HCT116 (cell line): ENCODE measurements at regions not wholly inside any gene's neighbourhood (a gene's known extent, or its start where the extent isn't known, plus 50 kb on each side); places are given as distances from the start of the nearest gene placed in this dataset.

Source experiments
- ATAC-seq: fragments of 200-7000 bp; cut with Tn5 transposase; 2 replicates; pipeline ENCODE4 v1.9.1; 2020; ENCODE audit warnings: mild to moderate bottlenecking, moderate library complexity
- BruUV-seq: library from RNA; stranded (reverse); fragments of 400-500 nt; replicated peaks from 2 replicates; lab custom pipeline; 2021; lab: Mats Ljungman, UMichigan
- CTCF ChIA-PET: fragments of 300-600 bp; sonication (Branson Sonifier 250); formaldehyde crosslinking; loops from one replicate; lab custom pipeline; 2021; ENCODE audit warnings: antibody characterized with exemption; lab: Charles Lee
- POLR2A ChIA-PET: fragments of 300-600, 350-600 bp; sonication (Branson Sonifier 250); formaldehyde crosslinking; loops from one replicate; lab custom pipeline; 2021; ENCODE audit warnings: antibody characterized with exemption; lab: Charles Lee
- RAD21 ChIA-PET, 2 experiments: fragments of 300-600 bp; sonication (Branson Sonifier 250); formaldehyde crosslinking; loops; one replicate each; lab custom pipeline; 2023; ENCODE audit warnings: low total read pairs in 2 of 2; ENCODE audit not compliant: uncharacterized antibody in 2 of 2, unreplicated experiment in 2 of 2, low non-redundant PET in 1 of 2; lab: Charles Lee
- DNase-seq: peaks from one replicate; pipeline ENCODE4 v3.0.0-alpha.2; 2010; ENCODE audit warnings: low read depth, low spot score
- H2AFZ ChIP-seq: fragments of 200-600 bp; shearing (Covaris generic), sonication (generic); 2 replicates; pipeline ENCODE4 v1.6.1; 2017; ENCODE audit warnings: low read depth, mixed run types, mixed read lengths, antibody characterized with exemption, low read length; ENCODE audit not compliant: poor library complexity, severe bottlenecking
- H3K27ac ChIP-seq: 2 replicates; pipeline ENCODE4 v1.5.1; 2012; ENCODE audit warnings: low read depth, low read length
- H3K27me3 ChIP-seq: fragments of 200-600 bp; sonication (generic); 2 replicates; pipeline ENCODE4 v1.6.1; 2016; ENCODE audit warnings: mixed run types, low read length, mixed read lengths; ENCODE audit not compliant: insufficient read depth
- H3K36me3 ChIP-seq, 2 experiments: fragments of 200-500 bp in 1 of 2; fragments of 200-600 bp in 1 of 2; sonication (Bioruptor generic) in 1 of 2; sonication (generic) in 1 of 2; 2 replicates each; pipeline versions ENCODE4 v1.5.1 to v1.6.1; 2014 to 2016; ENCODE audit warnings: low read length in 2 of 2, inconsistent platforms in 1 of 2, mixed read lengths in 1 of 2, mixed run types in 1 of 2; ENCODE audit not compliant: insufficient read depth in 2 of 2, control insufficient read depth in 1 of 2
- H3K4me1 ChIP-seq, 2 experiments: fragments of 200-600 bp in 1 of 2; sonication (generic) in 1 of 2; 2 replicates each; pipeline versions ENCODE4 v1.5.1 to v1.6.1; 2012 to 2017; ENCODE audit warnings: low read length in 2 of 2, inconsistent platforms in 1 of 2, mild to moderate bottlenecking in 1 of 2, mixed read lengths in 1 of 2, mixed run types in 1 of 2, moderate library complexity in 1 of 2; ENCODE audit not compliant: insufficient read depth in 2 of 2, control insufficient read depth in 1 of 2
- H3K4me2 ChIP-seq: fragments of 200-600 bp; sonication (generic); 2 replicates; pipeline ENCODE4 v1.6.1; 2017; ENCODE audit warnings: mixed run types, low read length, mixed read lengths
- H3K4me3 ChIP-seq, 2 experiments: fragments of 200-600 bp in 1 of 2; sonication (generic) in 1 of 2; replicated peaks in 1 of 2; 2 replicates each; pipeline ENCODE4 v1.5.1; 2011 to 2016; ENCODE audit warnings: low read length in 2 of 2, control low read depth in 1 of 2, low read depth in 1 of 2, mild to moderate bottlenecking in 1 of 2, mixed read lengths in 1 of 2, mixed run types in 1 of 2
- H3K79me2 ChIP-seq: fragments of 200-600 bp; sonication (generic); 2 replicates; pipeline ENCODE4 v1.6.1; 2017; ENCODE audit warnings: mild to moderate bottlenecking, mixed run types, low read length, moderate library complexity, mixed read lengths; ENCODE audit not compliant: insufficient read depth
- H3K9ac ChIP-seq: fragments of 200-600 bp; sonication (generic); 2 replicates; pipeline ENCODE4 v1.6.1; 2016; ENCODE audit warnings: low read length, mixed read lengths
- H3K9me2 ChIP-seq: fragments of 200-600 bp; sonication (generic), shearing (Covaris generic); 2 replicates; pipeline ENCODE4 v1.6.1; 2017; ENCODE audit warnings: mixed run types, mild to moderate bottlenecking, moderate library complexity; ENCODE audit not compliant: insufficient read depth
- H3K9me3 ChIP-seq, 2 experiments: fragments of 200-500 bp in 1 of 2; fragments of 200-600 bp in 1 of 2; sonication (Bioruptor generic) in 1 of 2; sonication (generic) in 1 of 2; 2 replicates each; pipeline ENCODE4 v1.6.1; 2014 to 2017; ENCODE audit warnings: low read length in 2 of 2, mixed read lengths in 2 of 2, inconsistent platforms in 1 of 2, low read depth in 1 of 2, mild to moderate bottlenecking in 1 of 2, mixed run types in 1 of 2, moderate library complexity in 1 of 2; ENCODE audit not compliant: control insufficient read depth in 1 of 2, insufficient read depth in 1 of 2
- H4K20me1 ChIP-seq: fragments of 200-600 bp; sonication (generic), shearing (Covaris generic); 2 replicates; pipeline ENCODE4 v1.6.1; 2017; ENCODE audit warnings: mixed run types, mild to moderate bottlenecking, moderate library complexity; ENCODE audit not compliant: insufficient read depth
- CTCF ChIP-seq, 3 experiments: fragments of 200-600 bp in 1 of 3; sonication (generic) in 1 of 3; IDR thresholded peaks in 2 of 3; conservative IDR thresholded peaks in 1 of 3; 2 replicates each; pipeline ENCODE4 v1.5.1; 2012 to 2017; ENCODE audit warnings: low read depth in 2 of 3, low read length in 2 of 3, antibody characterized with exemption in 1 of 3, borderline replicate concordance in 1 of 3, control low read depth in 1 of 3, mild to moderate bottlenecking in 1 of 3, mixed read lengths in 1 of 3, mixed run types in 1 of 3, moderate library complexity in 1 of 3; ENCODE audit not compliant: insufficient read depth in 1 of 3
- EZH2 ChIP-seq: fragments of 200-600 bp; sonication (generic); IDR thresholded peaks from 2 replicates; pipeline ENCODE4 v1.6.1; 2017; ENCODE audit warnings: antibody characterized with exemption, mixed run types
- JUND ChIP-seq: IDR thresholded peaks from 2 replicates; pipeline ENCODE4 v1.6.1; 2012
- POLR2A ChIP-seq: IDR thresholded peaks from 2 replicates; pipeline ENCODE4 v1.7.0; 2011; ENCODE audit warnings: borderline replicate concordance; ENCODE audit not compliant: insufficient read depth, insufficient read length; ENCODE audit errors: extremely low read depth
- REST ChIP-seq: IDR thresholded peaks from 2 replicates; pipeline ENCODE4 v1.6.1; 2012; ENCODE audit warnings: low read depth
- YY1 ChIP-seq: IDR thresholded peaks from 2 replicates; pipeline ENCODE4 v1.6.1; 2011; ENCODE audit warnings: low read length, low read depth, moderate library complexity, mild to moderate bottlenecking; ENCODE audit not compliant: insufficient replicate concordance; ENCODE audit errors: extremely low read depth
- intact Hi-C: fragments of 100-400 bp; cut with micrococcal nuclease; formaldehyde crosslinking; loops from 2 replicates; pipeline ENCODE4 v1.10.0; 2022
- TF ChIP-seq, protein P1 (sequence below): IDR thresholded peaks from 2 replicates; pipeline ENCODE4 v1.6.1; 2012

DNA sequence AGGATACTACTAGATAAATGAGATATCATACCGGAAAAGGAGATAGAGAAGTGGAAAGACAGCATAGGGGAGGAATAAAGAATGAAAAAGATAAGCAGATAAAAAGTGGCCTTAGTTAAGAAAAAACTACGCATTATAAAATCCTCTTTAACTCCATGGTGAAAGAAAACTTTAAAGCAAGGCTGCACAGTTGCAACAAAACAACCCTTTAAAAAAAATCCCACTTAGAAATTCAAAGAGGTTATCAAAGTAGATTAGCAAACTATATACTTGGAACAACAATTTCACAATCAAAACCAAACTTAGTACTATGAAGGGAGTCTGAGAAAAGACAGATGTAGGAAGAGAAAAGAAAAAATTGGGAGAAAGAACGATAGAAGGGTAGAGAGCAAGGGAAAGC lies 133.4 kb upstream of the OSR1 start:
- no TSS peak for BruUV-seq
- Histone ChIP-seq H3K79me2 (no peaks in the 10 kb centered on the region), H3K27ac (no peak overlapping the region), H3K4me3 (no peak overlapping the region), H3K4me1 (peaks cover 12 to 21% of the 10 kb centered on the region in 2 experiments)
- ChIA-PET RAD21 (no interaction called here), CTCF (no interaction called here), POLR2A (no interaction called here)
- DNase-seq (no peak), ATAC-seq (no peak)
- TF ChIP-seq YY1 = no peak
- TF ChIP-seq REST = no peak
- no peak for TF ChIP-seq POLR2A
- no peak for TF ChIP-seq CTCF (IDR thresholded peaks at IDR 0.05 in 2 of 3, conservative IDR thresholded peaks at IDR 0.05 in 1 of 3; ENCODE audit: borderline replicate concordance in 1 of 3, insufficient read depth in 1 of 3, low read depth in 2 of 3, low read length in 2 of 3)
- TF ChIP-seq, protein P1, sequence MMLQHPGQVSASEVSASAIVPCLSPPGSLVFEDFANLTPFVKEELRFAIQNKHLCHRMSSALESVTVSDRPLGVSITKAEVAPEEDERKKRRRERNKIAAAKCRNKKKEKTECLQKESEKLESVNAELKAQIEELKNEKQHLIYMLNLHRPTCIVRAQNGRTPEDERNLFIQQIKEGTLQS = no peak
- TF ChIP-seq JUND = no peak
- no peak for TF ChIP-seq EZH2
- TF ChIP-seq, all 23 proteins: peak for 0
- intact Hi-C loops = no loop called here
- no peaks in the 10 kb centered on the region for H3K9me2 ChIP-seq
- no peak overlapping the region for H2AFZ ChIP-seq
- no peak overlapping the region for H3K9ac ChIP-seq
- no peak overlapping the region for H3K4me2 ChIP-seq
- H3K9me3 ChIP-seq = no peaks in the 10 kb centered on the region
- H4K20me1 ChIP-seq = no peaks in the 10 kb centered on the region
- H3K27me3 ChIP-seq = peaks cover 8% of the 10 kb centered on the region; the same call in 1 of the 2 replicates
- H3K36me3 ChIP-seq = no peaks in the 10 kb centered on the region
